NCI-H526 (cell line): ENCODE measurements at regions not wholly inside any gene's neighbourhood (a gene's known extent, or its start where the extent isn't known, plus 50 kb on each side); places are given as distances from the start of the nearest gene placed in this dataset.
"Not testable (repeated sequence)": the region's sequence is repeated elsewhere in the genome, so short reads cannot be mapped to it uniquely, and the experiment has no call there.

Source experiments
- DNase-seq, 2 experiments: peaks; one replicate each; lab custom pipeline; 2025; lab: John Stamatoyannopoulos, UW

- DNase-seq, result no peak
Observed at GRCh38 chr22:48736593-48737460, 1090.8 kb downstream of the BRD1 start.

GRCh38 chr22:48734961-48735360 is 1092.7 kb downstream of the BRD1 start:
- no peak for DNase-seq

- DNase-seq, result no peak
Observed at GRCh38 chr22:48734359-48734758, 1093.3 kb downstream of the BRD1 start.

GRCh38 chr22:48729499-48730171 is 1098.0 kb downstream of the BRD1 start:
- DNase-seq, result no peak

- DNase-seq, result no peak
Observed at GRCh38 chr22:48727454-48728058, 1100.1 kb downstream of the BRD1 start.

GRCh38 chr22:48724899-48725298 is 1102.8 kb downstream of the BRD1 start:
- DNase-seq, result no peak

GRCh38 chr22:48722661-48723060 is 1105.0 kb downstream of the BRD1 start:
- DNase-seq, result no peak

GRCh38 chr22:48721395-48721669 is 1106.3 kb downstream of the BRD1 start:
- DNase-seq, result no peak

- no peak for DNase-seq
Observed at GRCh38 chr22:48720662-48721394, 1106.8 kb downstream of the BRD1 start.

GRCh38 chr22:48719978-48720661 is 1107.6 kb downstream of the BRD1 start:
- no peak for DNase-seq

GRCh38 chr22:48718818-48719500 is 1108.7 kb downstream of the BRD1 start:
- no peak for DNase-seq

GRCh38 chr22:48717883-48718817 is 1109.5 kb downstream of the BRD1 start:
- no peak for DNase-seq

- DNase-seq, result no peak
Observed at GRCh38 chr22:48717076-48717810, 1110.4 kb downstream of the BRD1 start.

GRCh38 chr22:48716154-48716553 is 1111.5 kb downstream of the BRD1 start:
- DNase-seq, result not testable (repeated sequence)

GRCh38 chr22:48715511-48715910 is 1112.2 kb downstream of the BRD1 start:
- DNase-seq, result no peak

- no peak for DNase-seq
Observed at GRCh38 chr22:48714231-48714630, 1113.4 kb downstream of the BRD1 start.

GRCh38 chr22:48713272-48714205 is 1114.1 kb downstream of the BRD1 start:
- no peak for DNase-seq

- no peak for DNase-seq
Observed at GRCh38 chr22:48712558-48713271, 1115.0 kb downstream of the BRD1 start.
